GM12892 (cell line): ENCODE measurements at regions not wholly inside any gene's neighbourhood (a gene's known extent, or its start where the extent isn't known, plus 50 kb on each side); places are given as distances from the start of the nearest gene placed in this dataset.

ENCODE experiments used
- DNase-seq: peaks from one replicate; pipeline ENCODE4 v3.0.0; 2011; ENCODE audit not compliant: insufficient read length
- FAIRE-seq: peaks from 2 replicates; lab custom pipeline; 2011; peaks lifted over from hg19 to GRCh38; lab: Jason Lieb, UNC
- POLR2A ChIP-seq: IDR thresholded peaks from 2 replicates; pipeline ENCODE4 v1.6.1; 2011; ENCODE audit warnings: low read depth, low read length, control low read depth
- POLR2AphosphoS5 ChIP-seq: IDR thresholded peaks from 2 replicates; pipeline ENCODE4 v1.6.1; 2011; ENCODE audit warnings: low read depth, low read length, control low read depth
- TAF1 ChIP-seq: IDR thresholded peaks from 2 replicates; pipeline ENCODE4 v1.6.1; 2011; ENCODE audit warnings: low read depth, mild to moderate bottlenecking, control low read depth, low read length, borderline replicate concordance

DNA sequence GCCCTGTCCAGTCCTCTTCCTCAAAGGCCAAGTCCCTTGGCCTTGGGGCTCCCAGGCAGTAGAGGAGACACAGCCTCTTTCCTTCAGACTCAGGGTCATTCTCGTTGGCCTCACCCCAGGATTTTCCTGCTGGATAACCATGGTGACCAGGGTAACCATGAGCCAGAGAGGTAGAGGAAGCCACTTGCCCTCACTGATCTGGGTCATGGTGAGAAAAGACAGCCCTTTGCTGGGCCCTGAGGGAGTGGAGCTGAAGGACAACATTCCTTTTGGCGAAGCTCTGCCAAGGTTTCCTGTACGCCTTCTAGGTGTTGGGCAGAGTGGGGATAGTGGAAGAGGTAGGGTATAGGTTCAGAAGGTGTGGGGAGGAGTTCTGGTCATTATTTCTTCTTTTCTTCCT, 53.1 kb upstream of the WNT4 start:
- FAIRE-seq (no peak), DNase-seq (no peak)
- TF ChIP-seq POLR2AphosphoS5 (no peak), TAF1 (no peak), POLR2A (no peak)

DNA sequence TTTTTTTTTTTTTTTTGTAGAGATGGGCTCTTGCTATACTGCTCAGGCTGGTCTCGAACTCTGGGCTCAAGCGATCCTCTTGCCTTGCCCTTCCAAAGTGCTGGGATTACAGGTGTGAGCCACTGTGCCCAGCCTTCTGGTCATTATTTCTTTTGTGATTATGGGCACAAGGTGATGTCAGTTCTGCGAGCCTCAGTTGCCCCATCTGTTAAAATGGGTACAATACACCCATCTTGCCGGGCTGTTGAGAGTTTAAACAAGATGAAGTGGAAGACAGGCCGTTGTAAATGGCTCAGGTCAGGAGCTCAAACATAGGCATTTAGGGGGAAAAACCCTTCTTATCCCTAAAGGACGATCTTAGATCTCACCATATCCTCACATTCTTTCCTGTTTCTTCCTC, 53.7 kb upstream of the WNT4 start:
- FAIRE-seq (no peak), DNase-seq (no peak)
- TF ChIP-seq POLR2A (no peak), TAF1 (no peak), POLR2AphosphoS5 (no peak)

DNA sequence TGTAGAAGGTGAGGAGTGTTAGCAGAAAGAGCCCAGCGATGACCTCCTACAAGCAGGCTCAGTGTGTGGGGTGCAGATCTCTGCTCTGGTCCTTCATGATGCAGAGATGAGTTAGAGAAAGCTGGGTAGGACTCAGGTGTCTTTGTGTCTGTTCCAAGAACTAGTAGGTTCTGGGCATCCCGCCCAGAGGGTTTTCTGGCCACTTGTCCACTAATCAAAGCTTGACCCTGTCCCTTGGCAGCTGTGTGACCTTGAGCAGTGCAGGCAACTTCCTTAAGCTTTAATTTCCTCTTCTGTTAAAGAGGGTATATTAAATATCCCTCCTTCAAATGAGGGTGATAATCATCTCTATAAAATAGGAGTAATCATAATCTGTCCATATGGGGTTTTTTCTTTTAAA, 54.7 kb upstream of the WNT4 start:
- FAIRE-seq = no peak
- TF ChIP-seq TAF1 = no peak
- no peak for TF ChIP-seq POLR2A
- no peak for TF ChIP-seq POLR2AphosphoS5
- DNase-seq = no peak

DNA sequence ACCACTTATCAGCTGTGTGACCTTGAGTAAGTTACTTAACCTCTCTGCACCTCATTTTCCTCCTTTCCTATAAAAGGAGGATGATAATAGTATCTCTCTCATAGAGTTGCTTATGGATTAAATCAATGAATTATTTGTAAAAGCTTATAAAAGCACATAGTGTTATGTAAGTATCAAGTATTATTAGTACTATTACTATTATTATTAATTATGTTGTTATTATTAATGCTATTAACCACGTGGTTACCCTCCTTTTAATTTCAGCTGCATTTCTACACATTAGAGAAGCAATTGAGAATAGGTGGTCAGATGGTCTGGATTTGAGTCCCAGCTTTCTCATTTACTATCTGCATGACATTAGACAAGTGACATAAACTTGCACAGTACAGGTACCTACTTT, 58.1 kb upstream of the WNT4 start:
- DNase-seq (no peak), FAIRE-seq (no peak)
- TF ChIP-seq POLR2AphosphoS5 = no peak
- no peak for TF ChIP-seq POLR2A
- no peak for TF ChIP-seq TAF1

DNA sequence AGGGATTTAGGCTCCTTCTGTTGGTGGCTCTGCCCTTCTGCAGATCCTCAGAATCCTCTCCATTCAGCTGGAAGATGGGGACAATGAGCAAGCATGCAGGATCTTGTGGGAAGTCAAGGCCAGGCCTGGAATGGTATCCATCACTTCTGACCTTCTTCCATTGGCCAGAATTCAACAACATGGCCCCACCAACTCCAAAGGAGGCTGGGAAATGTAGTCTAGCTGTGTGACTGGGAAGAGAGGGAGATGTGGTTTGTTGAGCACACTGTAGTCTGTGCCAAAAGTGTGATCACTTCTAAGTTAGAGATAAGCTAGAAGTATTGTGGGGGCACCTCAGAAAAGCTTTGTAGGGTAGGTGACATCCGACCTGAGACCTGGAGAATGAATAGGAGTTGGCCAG, 60.4 kb upstream of the WNT4 start:
- DNase-seq = no peak
- no peak for TF ChIP-seq POLR2A
- TF ChIP-seq TAF1 = no peak
- no peak for TF ChIP-seq POLR2AphosphoS5
- FAIRE-seq = no peak

DNA sequence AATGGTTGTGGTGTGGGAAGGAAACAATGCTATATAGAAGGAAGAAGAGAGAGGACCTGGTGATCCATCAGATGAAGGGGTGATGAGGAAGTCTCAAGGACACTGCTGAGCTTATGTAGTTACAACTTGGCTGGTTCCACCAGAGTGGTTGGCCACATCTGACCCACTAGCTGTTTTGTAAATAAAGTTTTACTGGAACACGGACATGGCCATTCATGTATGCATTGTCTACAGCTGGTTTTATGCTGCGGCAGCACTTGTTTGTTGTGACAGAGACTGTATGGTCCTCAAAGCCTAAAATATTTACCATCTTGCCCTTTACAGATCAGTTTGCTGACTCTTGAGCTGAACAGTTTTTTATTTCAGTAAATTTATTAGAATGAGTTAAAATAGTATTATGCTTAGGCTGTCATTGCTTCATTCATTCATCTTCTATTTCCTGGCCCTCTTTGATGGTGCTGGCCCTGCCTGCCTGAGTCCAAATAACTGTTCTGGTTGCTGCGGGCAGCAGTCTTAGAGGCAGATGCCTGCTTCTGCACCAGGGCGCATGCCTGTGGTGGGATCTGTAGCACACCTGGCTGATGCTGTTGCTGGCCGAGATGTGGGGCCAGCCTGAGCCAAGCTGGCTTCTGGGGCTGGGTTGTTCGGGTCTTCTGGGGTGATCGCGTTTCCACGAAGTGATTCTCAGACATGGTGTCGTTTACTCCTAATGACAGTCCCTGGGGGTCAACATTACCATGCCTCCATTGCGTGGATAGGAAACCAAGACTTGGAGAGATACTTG, 61.4 kb upstream of the WNT4 start:
- FAIRE-seq (no peak), DNase-seq (no peak)
- TF ChIP-seq POLR2A (no peak), POLR2AphosphoS5 (no peak), TAF1 (no peak)

DNA sequence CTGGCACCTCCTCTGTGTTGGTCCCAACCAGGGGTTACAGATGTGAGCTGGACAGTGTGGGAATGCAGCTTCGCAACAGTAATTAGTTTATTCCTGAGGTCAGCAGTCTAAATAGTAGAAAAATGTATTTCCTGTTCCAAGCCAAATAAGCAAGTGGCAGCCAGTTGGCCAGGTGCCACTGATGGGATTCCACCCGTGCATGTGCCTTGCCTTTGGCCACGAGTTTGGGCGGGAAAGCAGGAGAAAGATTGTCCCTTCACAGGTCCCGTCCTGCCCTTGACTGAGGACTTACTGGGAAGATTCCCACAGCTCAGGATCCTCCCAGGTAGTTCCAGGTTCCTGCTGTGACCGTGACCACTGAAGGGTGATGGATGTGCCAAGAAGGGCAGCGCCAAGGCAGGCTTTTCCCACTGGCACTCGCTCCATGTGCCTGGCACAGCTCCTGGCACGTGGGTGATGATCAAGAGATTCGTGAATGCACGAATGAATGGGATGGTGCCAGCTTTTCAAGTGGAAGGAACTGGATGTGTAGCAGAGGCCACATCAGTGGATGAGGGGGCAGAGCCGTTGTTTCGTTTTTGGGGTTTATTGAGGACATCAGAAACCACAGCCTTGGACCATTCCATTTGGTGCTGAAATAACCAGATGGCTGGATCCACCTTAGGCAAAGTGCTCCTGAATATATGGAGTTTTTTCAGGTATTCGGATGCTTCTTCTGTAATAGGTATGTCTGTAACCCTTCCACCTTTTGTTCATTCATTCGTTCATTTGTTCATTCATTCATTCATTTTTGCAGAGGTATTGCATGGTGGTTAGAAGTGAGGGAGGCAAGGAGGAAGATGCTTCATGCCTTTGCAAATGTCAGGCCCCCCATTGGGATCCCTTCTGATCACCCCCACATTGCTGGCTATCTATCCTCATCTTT, 62.4 kb upstream of the WNT4 start:
- no peak for FAIRE-seq
- TF ChIP-seq POLR2A (no peak), POLR2AphosphoS5 (no peak), TAF1 (no peak)
- DNase-seq = no peak

DNA sequence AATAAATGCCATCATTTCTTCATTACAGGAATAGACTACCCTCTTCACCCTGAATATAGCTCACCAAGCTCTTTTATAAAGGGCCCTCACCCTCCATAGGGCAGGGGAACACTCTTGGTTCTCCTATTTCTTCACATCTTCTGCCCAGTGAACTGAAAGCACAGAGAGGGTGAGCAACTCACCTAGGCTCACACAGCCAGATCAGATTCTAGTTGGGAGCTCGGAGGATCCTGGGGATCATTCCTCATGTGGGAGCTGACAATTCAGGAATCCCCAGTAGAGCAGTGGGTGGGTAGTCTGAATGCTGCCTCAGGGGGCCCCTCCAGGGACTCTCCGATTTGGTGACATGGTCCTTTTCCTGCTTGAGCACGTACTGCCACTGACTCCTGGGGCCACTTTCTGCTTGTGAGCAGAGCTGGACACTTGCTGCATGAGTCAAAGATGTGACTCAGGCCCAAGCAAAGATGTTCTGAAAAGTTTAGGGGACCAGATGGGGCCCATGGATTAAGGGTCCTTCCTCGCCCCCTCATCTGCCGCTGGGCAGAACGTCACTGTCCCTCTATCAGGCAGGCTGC, 63.7 kb upstream of the WNT4 start:
- FAIRE-seq = no peak
- no peak for DNase-seq
- no peak for TF ChIP-seq POLR2AphosphoS5
- no peak for TF ChIP-seq POLR2A
- no peak for TF ChIP-seq TAF1

DNA sequence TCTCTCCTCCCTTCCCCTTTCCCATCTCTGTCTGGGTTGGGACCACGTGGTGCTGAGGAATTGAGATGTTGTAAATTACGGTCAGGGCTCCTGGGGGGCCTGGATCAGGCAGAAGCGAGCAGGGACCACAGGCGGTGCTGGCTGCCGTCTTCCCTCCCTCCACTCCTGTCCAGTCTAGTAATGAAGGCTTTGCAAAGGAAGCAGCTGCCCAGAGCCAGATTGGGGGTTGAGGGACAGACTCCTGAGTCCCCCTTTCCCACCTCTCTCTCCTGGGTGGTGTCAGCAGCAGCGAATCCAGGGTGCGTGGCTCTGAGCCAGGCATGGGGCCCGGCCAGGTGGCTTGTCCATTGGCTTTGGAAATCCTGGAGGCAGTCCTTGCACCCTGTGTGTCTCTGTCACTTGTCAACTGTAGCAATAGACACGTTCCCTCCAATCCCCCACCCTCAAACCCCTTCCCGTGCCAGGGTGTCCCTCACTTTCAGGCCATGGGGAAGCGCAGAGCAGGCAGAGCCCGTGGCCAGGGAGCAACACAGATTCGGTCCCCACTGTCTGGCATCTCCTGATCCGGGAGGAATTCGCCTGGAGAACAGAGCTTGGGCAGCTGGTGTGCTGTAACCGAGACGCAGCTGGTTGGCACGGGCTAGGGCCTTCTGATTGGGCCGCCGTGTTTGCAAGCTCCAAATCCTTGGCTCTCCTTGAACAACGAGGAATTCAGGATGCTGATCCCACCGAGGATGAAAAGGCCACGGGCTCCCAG, 64.8 kb upstream of the WNT4 start:
- DNase-seq = no peak
- no peak for FAIRE-seq
- TF ChIP-seq POLR2AphosphoS5 = no peak
- no peak for TF ChIP-seq TAF1
- no peak for TF ChIP-seq POLR2A

DNA sequence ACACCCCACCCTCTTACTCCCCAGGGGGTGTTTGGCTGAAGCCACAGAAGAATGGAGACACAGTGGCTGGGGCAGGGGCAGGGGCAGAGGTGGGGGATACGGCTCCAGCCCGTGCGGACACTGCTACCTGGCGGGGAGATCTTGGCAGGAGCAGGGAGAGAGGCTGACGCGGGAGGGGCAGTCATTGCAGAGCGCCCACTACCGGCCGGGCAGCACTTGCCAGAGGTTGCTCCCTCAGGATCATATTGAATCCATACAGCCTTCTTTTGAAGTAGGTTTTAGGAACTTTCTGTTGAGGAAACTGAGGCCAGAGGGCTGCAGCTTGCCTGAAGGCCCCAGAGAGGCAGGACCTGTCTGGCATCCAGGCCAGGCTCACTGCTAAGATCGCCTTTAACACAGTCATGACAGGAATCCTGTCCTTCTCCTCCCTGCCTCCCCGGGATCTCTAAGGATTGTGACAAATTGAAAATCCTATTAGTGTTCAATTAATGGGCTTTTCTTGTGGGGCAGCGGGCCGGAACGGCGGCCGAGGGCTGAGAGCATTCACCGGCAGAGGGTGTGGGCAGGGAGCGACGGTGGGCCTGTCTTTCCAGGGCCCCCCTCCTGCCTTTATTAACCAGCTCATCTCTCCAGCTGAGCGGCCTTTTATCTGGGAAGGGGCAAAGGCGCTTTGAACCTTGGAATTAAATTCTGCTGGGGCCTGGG, 65.5 kb upstream of the WNT4 start:
- TF ChIP-seq POLR2A (no peak), POLR2AphosphoS5 (no peak), TAF1 (no peak)
- DNase-seq (no peak), FAIRE-seq (no peak)

DNA sequence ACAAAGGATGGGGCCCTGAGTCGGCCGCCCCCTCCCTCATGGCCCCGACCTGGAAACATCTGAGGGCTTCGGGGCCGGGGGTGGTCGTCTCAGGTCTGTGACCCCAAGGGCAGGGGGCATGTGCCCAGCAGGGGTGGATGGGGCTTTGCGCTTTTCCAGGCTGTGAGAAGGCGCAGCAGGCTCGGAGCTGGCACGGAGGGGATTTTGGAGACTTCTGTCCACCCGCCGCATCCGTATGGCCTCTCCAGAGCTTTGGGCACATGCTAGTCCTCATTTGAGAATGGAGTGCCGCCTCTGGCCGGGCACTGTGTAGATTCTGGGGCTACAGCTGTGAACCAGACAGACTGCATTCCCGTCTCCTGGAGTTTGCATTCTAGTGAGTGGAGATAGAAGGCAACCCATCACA, 66.1 kb upstream of the WNT4 start:
- TF ChIP-seq TAF1 (no peak), POLR2A (no peak), POLR2AphosphoS5 (no peak)
- FAIRE-seq = no peak

More for the DNA sequence above, 66.1 kb upstream of the WNT4 start:
- no peak for DNase-seq
